ENCODE measurements at regions not wholly inside any gene's neighbourhood (a gene's known extent, or its start where the extent isn't known, plus 50 kb on each side); places are given as distances from the start of the nearest gene placed in this dataset.
"Not testable (repeated sequence)": the region's sequence is repeated elsewhere in the genome, so short reads cannot be mapped to it uniquely, and the experiment has no call there.

DNA sequence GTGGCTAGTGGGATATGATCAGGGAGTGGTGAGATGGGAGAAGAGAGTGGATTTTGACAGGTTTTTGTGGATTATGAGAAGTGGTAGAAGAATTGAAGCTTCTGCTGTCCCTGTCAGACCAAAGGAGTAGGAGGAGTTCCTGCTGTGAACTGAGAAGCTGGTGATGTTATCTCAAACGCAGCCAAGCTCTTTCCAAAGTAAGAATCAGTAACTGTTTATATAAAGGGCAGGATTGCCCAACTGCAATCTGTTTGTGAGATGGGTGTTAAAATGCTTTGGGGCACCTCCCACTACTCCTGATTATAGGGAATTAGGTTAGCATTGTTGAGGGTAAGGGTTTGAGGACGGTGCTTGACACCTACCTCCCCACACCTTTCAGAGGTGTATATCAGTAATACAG lies 60.5 kb upstream of the USP25 start:
- DNase-seq (ENCODE audit: low spot score): no peak

- no peak for DNase-seq (ENCODE audit: low spot score)
Observed at GRCh38 chr21:15671188-15671587, 58.6 kb upstream of the USP25 start.

DNA sequence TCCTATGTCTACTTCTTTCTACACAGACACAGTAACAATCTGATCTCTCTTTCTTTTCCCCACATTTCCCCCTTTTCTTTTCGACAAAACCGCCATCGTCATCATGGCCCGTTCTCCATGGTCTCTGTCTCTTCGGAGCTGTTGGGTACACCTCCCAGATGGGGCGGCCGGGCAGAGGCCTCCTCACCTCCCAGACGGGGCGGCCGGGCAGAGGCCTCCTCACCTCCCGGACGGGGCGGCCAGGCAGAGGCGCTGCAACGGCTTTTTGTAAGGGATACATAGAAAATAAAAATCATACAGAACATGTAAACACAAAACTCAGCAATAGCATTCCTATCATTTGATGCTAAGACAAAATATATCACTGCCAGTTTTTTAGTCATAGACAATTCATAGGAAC lies 57.2 kb upstream of the USP25 start:
- not testable (repeated sequence) for DNase-seq (ENCODE audit: low spot score)

DNA sequence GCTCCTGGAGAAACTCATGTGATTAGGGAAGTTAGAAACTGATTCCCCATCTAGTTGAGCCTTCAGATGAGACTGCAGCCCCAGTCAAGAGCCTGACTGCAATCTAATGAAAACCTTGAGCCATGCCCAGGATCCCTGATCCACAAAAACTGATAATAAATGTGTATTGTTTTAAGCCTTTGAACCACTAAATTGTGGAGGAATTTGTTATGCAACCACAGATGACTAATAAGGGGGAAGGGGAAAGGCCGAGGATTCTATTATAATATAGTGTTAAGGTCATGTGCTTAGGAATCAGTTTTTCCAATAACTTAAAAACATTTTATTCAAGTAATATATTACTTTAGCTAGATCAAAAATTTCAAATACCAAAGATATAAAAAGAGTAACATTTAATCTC lies 52.8 kb upstream of the USP25 start:
- no peak for DNase-seq (ENCODE audit: low spot score)

- DNase-seq (ENCODE audit: low spot score): no peak
Observed at GRCh38 chr21:15679630-15680029, 50.2 kb upstream of the USP25 start.
